Gastroesophageal sphincter (tissue), 4 donors: ENCODE measurements at regions not wholly inside any gene's neighbourhood (a gene's known extent, or its start where the extent isn't known, plus 50 kb on each side); places are given as distances from the start of the nearest gene placed in this dataset.
"Not testable (repeated sequence)": the region's sequence is repeated elsewhere in the genome, so short reads cannot be mapped to it uniquely, and the experiment has no call there.

ENCODE experiments used
- ATAC-seq: fragments of 150-250 bp; one replicate; pipeline ENCODE4 v1.9.1; 2016; ENCODE audit warnings: mild to moderate bottlenecking, moderate library complexity
- H3K27ac ChIP-seq, 4 donors: fragments of 200-600 bp; sonication (generic) in 3 of 4; 1 replicate in 3 of 4; 2 replicates in 1 of 4; pipeline ENCODE4 v1.5.1; 2016 to 2019
- H3K27me3 ChIP-seq: fragments of 200-600 bp; sonication (generic); one replicate; pipeline ENCODE4 v1.5.1; 2019
- H3K36me3 ChIP-seq, 2 donors: fragments of 200-600 bp; sonication (generic); one replicate each; pipeline ENCODE4 v1.5.1; 2019; ENCODE audit warnings: control low read depth in 1 of 2
- H3K4me1 ChIP-seq, 3 donors: fragments of 200-600 bp; sonication (generic); 1 replicate in 2 of 3; 2 replicates in 1 of 3; pipeline ENCODE4 v1.5.1; 2016 to 2019; ENCODE audit warnings: control low read depth in 2 of 3
- H3K4me3 ChIP-seq, 2 donors: fragments of 200-600 bp; sonication (generic); one replicate each; pipeline ENCODE4 v1.5.1; 2019; ENCODE audit warnings: mild to moderate bottlenecking in 1 of 2, moderate library complexity in 1 of 2
- H3K9me3 ChIP-seq, 3 donors: fragments of 200-600 bp; sonication (generic); one replicate each; pipeline ENCODE4 v1.5.1; 2017 to 2019; ENCODE audit warnings: control low read depth in 2 of 3
- CTCF ChIP-seq, 4 experiments: fragments of 200-600 bp in 2 of 4; fragments of 450-650 bp in 2 of 4; sonication (generic) in 1 of 4; IDR thresholded peaks; one replicate each; pipeline ENCODE4 v1.5.1; 2017 to 2019; ENCODE audit warnings: antibody characterized with exemption in 4 of 4, mild to moderate bottlenecking in 2 of 4, moderate library complexity in 2 of 4
- EP300 ChIP-seq: sonication (generic); formaldehyde crosslinking; IDR thresholded peaks from one replicate; pipeline ENCODE4 v1.6.1; 2017; ENCODE audit warnings: antibody characterized with exemption, mild to moderate bottlenecking
- POLR2A ChIP-seq, 2 donors: fragments of 450-650 bp; IDR thresholded peaks; one replicate each; pipeline ENCODE4 v1.6.1; 2017; ENCODE audit warnings: antibody characterized with exemption in 2 of 2, mild to moderate bottlenecking in 2 of 2, moderate library complexity in 1 of 2
- POLR2AphosphoS5 ChIP-seq: sonication (generic); formaldehyde crosslinking; IDR thresholded peaks from one replicate; pipeline ENCODE4 v1.6.1; 2017; ENCODE audit warnings: antibody characterized with exemption
- WGBS, 2 donors: methylation state at CpG; one replicate each; pipeline ENCODE4 v1.1.5; 2018; ENCODE audit warnings: low coverage in 1 of 2; 5-methylcytosine and 5-hydroxymethylcytosine counted together

GRCh38 chrX:73964579-73964978 lies 112.1 kb upstream of the XIST start:
- no peak for TF ChIP-seq CTCF (IDR thresholded peaks at IDR 0.05)
- no peak for TF ChIP-seq POLR2AphosphoS5
- no peak for TF ChIP-seq EP300
- no peak for TF ChIP-seq POLR2A (IDR thresholded peaks at IDR 0.05)
- ATAC-seq: no peak
- Histone ChIP-seq H3K27ac (no peak overlapping the region), H3K27me3 (no peaks in the 10 kb centered on the region), H3K9me3 (no peaks in the 10 kb centered on the region), H3K4me3 (no peak overlapping the region), H3K36me3 (no peaks in the 10 kb centered on the region), H3K4me1 (peaks cover 0 to 14% (median 0%) of the 10 kb centered on the region in 3 donors)
- WGBS, 2 donors: 86% methylated on average over 1 of the region's 1 CpG; no CpG with 5 or more reads in 1 of the 2 donors

GRCh38 chrX:73963682-73964081 lies 111.2 kb upstream of the XIST start:
- H3K4me1 ChIP-seq: peaks cover 0 to 14% (median 0%) of the 10 kb centered on the region in 3 donors
- H3K36me3 ChIP-seq: no peaks in the 10 kb centered on the region
- no peak for ATAC-seq
- WGBS, 2 donors: 80 to 97% methylated on average over 1 to 4 of the region's 9 CpGs
- H3K9me3 ChIP-seq: no peaks in the 10 kb centered on the region
- H3K27ac ChIP-seq: no peak overlapping the region
- no peak for TF ChIP-seq POLR2AphosphoS5
- TF ChIP-seq POLR2A (IDR thresholded peaks at IDR 0.05): no peak
- TF ChIP-seq EP300: no peak
- no peak for TF ChIP-seq CTCF (IDR thresholded peaks at IDR 0.05)
- H3K27me3 ChIP-seq: no peaks in the 10 kb centered on the region
- H3K4me3 ChIP-seq: no peak overlapping the region

DNA sequence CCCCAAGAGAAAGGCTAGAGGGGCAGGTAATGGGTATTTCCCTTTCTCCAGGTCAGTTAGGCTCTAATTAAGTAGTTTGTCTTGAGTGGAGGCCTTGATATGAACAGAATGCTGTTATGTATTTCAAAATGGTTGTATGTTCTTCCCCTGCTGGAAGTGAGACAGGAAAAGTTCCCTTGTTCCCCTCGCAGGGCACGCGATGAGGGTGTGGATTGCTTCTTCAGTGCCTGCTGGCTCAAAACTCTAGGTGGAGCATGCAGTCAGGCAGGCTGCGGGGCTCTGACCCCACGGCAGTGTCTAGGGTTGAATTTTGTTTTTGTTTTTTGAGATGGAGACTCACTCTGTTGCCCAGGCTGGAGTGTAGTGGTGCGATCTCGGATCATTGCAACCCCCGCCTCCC lies 110.4 kb upstream of the XIST start:
- Histone ChIP-seq H3K27ac (no peak overlapping the region), H3K4me3 (no peak overlapping the region), H3K4me1 (peaks cover 0 to 14% (median 0%) of the 10 kb centered on the region in 3 donors), H3K9me3 (no peaks in the 10 kb centered on the region), H3K27me3 (no peaks in the 10 kb centered on the region), H3K36me3 (no peaks in the 10 kb centered on the region)
- no peak for ATAC-seq
- TF ChIP-seq POLR2A (IDR thresholded peaks at IDR 0.05) (no peak), CTCF (IDR thresholded peaks at IDR 0.05) (no peak), EP300 (no peak), POLR2AphosphoS5 (no peak)
- 100% methylated on average over 3 of the region's 8 CpGs; no CpG with 5 or more reads in 1 of the 2 donors for WGBS, 2 donors

- WGBS, 2 donors: 100% methylated on average over 1 to 2 of the region's 6 CpGs
Measured at GRCh38 chrX:73961867-73962266, 109.4 kb upstream of the XIST start.

DNA sequence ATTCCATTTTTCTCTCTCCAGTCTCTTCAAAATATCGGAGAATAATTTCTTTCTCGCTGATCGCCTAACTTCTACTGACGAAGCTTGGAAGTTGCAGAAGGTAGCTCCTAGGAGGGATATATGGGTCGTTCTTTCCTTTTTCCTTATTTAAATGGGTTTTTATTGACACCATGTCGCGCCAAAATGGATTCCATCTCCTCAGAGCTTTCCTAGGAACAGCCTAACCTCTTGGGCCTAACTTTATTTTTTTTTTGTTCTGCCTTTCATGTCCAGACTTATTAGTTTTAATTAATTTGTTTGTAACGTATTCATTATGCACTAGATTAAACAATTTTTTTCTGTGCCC lies 92.0 kb upstream of the XIST start:
- H3K36me3 ChIP-seq: peaks cover 0 to 6% of the 10 kb centered on the region in 2 donors
- no peaks in the 10 kb centered on the region for H3K9me3 ChIP-seq
- WGBS, 2 donors: 0 to 2% methylated on average over 2 to 8 of the region's 8 CpGs
- H3K27me3 ChIP-seq: no peaks in the 10 kb centered on the region
- TF ChIP-seq CTCF (IDR thresholded peaks at IDR 0.05): no peak
- TF ChIP-seq POLR2AphosphoS5: no peak
- TF ChIP-seq POLR2A (IDR thresholded peaks at IDR 0.05): no peak
- TF ChIP-seq EP300: no peak
- peak overlapping the region; percentile 68 to 92 for H3K4me3 ChIP-seq
- peak overlapping the region; percentile 74 to 91 (median 82) for H3K27ac ChIP-seq
- peaks cover 0 to 23% (median 5%) of the 10 kb centered on the region in 3 donors for H3K4me1 ChIP-seq
- no peak for ATAC-seq

More at GRCh38 chrX:73961867-73962266, 109.4 kb upstream of the XIST start:
- H3K27me3 ChIP-seq, H3K27ac ChIP-seq, H3K9me3 ChIP-seq, H3K4me3 ChIP-seq, H3K36me3 ChIP-seq, ATAC-seq: not testable (repeated sequence)
- H3K4me1 ChIP-seq: peaks cover 0 to 14% (median 0%) of the 10 kb centered on the region in 3 donors
